ENCODE measurements at regions not wholly inside any gene's neighbourhood (a gene's known extent, or its start where the extent isn't known, plus 50 kb on each side); places are given as distances from the start of the nearest gene placed in this dataset.

GRCh38 chr1:95542936-95543335 is 308.9 kb downstream of the RWDD3 start:
- no peak for DNase-seq (ENCODE audit: low read depth)
- TF ChIP-seq, protein P1, sequence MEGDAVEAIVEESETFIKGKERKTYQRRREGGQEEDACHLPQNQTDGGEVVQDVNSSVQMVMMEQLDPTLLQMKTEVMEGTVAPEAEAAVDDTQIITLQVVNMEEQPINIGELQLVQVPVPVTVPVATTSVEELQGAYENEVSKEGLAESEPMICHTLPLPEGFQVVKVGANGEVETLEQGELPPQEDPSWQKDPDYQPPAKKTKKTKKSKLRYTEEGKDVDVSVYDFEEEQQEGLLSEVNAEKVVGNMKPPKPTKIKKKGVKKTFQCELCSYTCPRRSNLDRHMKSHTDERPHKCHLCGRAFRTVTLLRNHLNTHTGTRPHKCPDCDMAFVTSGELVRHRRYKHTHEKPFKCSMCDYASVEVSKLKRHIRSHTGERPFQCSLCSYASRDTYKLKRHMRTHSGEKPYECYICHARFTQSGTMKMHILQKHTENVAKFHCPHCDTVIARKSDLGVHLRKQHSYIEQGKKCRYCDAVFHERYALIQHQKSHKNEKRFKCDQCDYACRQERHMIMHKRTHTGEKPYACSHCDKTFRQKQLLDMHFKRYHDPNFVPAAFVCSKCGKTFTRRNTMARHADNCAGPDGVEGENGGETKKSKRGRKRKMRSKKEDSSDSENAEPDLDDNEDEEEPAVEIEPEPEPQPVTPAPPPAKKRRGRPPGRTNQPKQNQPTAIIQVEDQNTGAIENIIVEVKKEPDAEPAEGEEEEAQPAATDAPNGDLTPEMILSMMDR (IDR thresholded peaks at IDR 0.05; ENCODE audit: low read length, missing control alignments): no peak

DNA sequence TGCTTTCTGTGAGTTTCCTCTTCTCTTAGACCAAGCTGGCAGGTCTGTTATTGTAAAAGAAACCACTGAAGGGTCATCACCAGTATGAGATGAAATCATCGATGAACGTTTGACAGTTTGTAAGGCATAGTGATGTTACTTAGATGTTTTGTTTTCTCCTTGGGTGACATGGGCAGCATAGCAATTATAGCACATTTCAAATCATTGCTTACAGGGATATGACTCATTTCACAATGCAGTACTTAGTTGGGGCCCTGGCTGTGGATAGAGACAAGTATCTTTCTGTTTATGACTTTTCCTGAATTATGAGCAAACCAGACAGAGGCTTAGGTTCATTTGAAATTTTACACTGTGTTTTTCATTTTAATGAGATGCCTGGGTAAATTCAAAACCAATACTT is 313.0 kb downstream of the RWDD3 start:
- no peak overlapping the region for H3K4me3 ChIP-seq (replicated peaks; ENCODE audit: low read depth, low read length)
- TF ChIP-seq, protein P1 (IDR thresholded peaks at IDR 0.05; ENCODE audit: low read length, missing control alignments): no peak
- DNase-seq (ENCODE audit: low read depth): no peak

More at GRCh38 chr1:95542936-95543335, 308.9 kb downstream of the RWDD3 start:
- no peak overlapping the region for H3K4me3 ChIP-seq (replicated peaks; ENCODE audit: low read depth, low read length)

GRCh38 chr1:95548211-95548610 is 314.2 kb downstream of the RWDD3 start:
- TF ChIP-seq, protein P1 (IDR thresholded peaks at IDR 0.05; ENCODE audit: low read length, missing control alignments): no peak
- no peak for DNase-seq (ENCODE audit: low read depth)
- no peak overlapping the region for H3K4me3 ChIP-seq (replicated peaks; ENCODE audit: low read depth, low read length)

- no peak for DNase-seq (ENCODE audit: low read depth)
- no peak overlapping the region for H3K4me3 ChIP-seq (replicated peaks; ENCODE audit: low read depth, low read length)
- TF ChIP-seq, protein P1 (IDR thresholded peaks at IDR 0.05; ENCODE audit: low read length, missing control alignments): no peak
These were observed 317.2 kb downstream of the RWDD3 start for GRCh38 chr1:95551201-95551600.

DNA sequence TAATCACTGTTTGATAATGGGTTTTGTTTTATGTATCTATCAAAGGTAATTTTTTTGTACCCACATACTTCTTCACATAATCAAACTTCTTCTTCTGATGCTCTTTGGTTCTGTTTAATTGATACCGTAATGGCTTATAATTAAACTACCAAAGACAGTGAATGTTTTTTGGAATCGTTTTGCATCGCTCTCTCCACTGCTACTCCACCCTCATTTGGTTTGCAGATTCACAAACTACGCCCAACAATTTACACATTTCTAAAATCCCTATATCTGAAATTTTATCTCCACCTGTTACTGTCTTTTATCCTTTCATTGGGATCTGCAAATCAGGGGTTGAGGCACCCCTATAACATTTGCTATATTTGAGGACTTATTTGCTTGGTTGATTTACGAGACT is 319.6 kb downstream of the RWDD3 start:
- TF ChIP-seq, protein P1 (IDR thresholded peaks at IDR 0.05; ENCODE audit: low read length, missing control alignments): no peak
- H3K4me3 ChIP-seq (replicated peaks; ENCODE audit: low read depth, low read length): no peak overlapping the region
- DNase-seq (ENCODE audit: low read depth): no peak

DNA sequence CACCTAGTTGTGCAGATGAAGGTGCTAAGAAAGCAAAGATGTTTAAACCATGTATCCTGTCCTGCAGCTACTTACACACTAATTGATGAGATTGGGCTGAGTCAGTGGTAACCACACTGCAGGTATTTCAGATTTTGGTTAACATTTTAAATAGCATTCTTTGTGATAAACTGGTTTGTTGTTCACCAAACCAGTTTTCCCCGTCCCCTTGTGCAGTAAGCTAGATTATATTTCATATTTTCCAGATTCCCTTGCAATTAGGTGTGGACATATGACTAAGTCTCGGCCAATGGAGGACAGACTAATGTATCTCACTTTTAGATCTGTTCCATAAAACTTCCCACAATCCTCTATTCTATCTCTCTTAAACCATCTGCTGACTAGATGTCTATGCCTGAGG is 320.4 kb downstream of the RWDD3 start:
- H3K4me3 ChIP-seq (replicated peaks; ENCODE audit: low read depth, low read length): no peak overlapping the region
- DNase-seq (ENCODE audit: low read depth): no peak
- TF ChIP-seq, protein P1 (IDR thresholded peaks at IDR 0.05; ENCODE audit: low read length, missing control alignments): no peak

GRCh38 chr1:95558791-95559190 is 324.8 kb downstream of the RWDD3 start:
- TF ChIP-seq, protein P1 (IDR thresholded peaks at IDR 0.05; ENCODE audit: low read length, missing control alignments): no peak
- DNase-seq (ENCODE audit: low read depth): no peak
- H3K4me3 ChIP-seq (replicated peaks; ENCODE audit: low read depth, low read length): no peak overlapping the region
